BJ (cell line): ENCODE measurements at regions not wholly inside any gene's neighbourhood (a gene's known extent, or its start where the extent isn't known, plus 50 kb on each side); places are given as distances from the start of the nearest gene placed in this dataset.

Source experiments
- CTCF ChIA-PET: fragments of 350-600 bp; formaldehyde crosslinking; extraction: SDS; loops from one replicate; lab custom pipeline; 2021; ENCODE audit warnings: antibody characterized with exemption, inconsistent platforms; lab: Yijun Ruan, JAX
- POLR2A ChIA-PET: fragments of 300-600 bp; sonication (Branson Sonifier 250); formaldehyde crosslinking; extraction: SDS; loops from one replicate; lab custom pipeline; 2021; ENCODE audit warnings: antibody characterized with exemption; lab: Charles Lee
- DNase-seq: peaks from one replicate; pipeline ENCODE4 v3.0.0-alpha.2; 2011; ENCODE audit warnings: low read depth
- H3K27me3 ChIP-seq: 2 replicates; pipeline ENCODE4 v1.6.0; 2011; ENCODE audit warnings: low read length; ENCODE audit not compliant: control insufficient read depth, insufficient read depth
- H3K36me3 ChIP-seq: 2 replicates; pipeline ENCODE4 v1.5.1; 2011; ENCODE audit warnings: low read length; ENCODE audit not compliant: control insufficient read depth, insufficient read depth
- H3K4me3 ChIP-seq: 2 replicates; pipeline ENCODE4 v1.5.1; 2011; ENCODE audit warnings: low read depth, mild to moderate bottlenecking, control low read depth, low read length
- TF ChIP-seq, protein P1 (sequence below): IDR thresholded peaks from 2 replicates; pipeline ENCODE4 v1.5.1; 2011; ENCODE audit warnings: low read depth, mild to moderate bottlenecking, control low read depth, inconsistent platforms, low read length, moderate library complexity; ENCODE audit not compliant: insufficient read depth

- ChIA-PET POLR2A (no interaction called here), CTCF (interaction anchor here (2.2 kb wide), 1 partner anchor 19 kb away, joined by 6 read pairs; no protein-coding TSS in a partner anchor)
- Histone ChIP-seq H3K36me3 (no peaks in the 10 kb centered on the region), H3K4me3 (no peak overlapping the region), H3K27me3 (no peaks in the 10 kb centered on the region)
- TF ChIP-seq, protein P1, sequence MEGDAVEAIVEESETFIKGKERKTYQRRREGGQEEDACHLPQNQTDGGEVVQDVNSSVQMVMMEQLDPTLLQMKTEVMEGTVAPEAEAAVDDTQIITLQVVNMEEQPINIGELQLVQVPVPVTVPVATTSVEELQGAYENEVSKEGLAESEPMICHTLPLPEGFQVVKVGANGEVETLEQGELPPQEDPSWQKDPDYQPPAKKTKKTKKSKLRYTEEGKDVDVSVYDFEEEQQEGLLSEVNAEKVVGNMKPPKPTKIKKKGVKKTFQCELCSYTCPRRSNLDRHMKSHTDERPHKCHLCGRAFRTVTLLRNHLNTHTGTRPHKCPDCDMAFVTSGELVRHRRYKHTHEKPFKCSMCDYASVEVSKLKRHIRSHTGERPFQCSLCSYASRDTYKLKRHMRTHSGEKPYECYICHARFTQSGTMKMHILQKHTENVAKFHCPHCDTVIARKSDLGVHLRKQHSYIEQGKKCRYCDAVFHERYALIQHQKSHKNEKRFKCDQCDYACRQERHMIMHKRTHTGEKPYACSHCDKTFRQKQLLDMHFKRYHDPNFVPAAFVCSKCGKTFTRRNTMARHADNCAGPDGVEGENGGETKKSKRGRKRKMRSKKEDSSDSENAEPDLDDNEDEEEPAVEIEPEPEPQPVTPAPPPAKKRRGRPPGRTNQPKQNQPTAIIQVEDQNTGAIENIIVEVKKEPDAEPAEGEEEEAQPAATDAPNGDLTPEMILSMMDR = no peak
- DNase-seq = no peak
Observed at GRCh38 chr5:41617843-41618515, 107.6 kb upstream of the PLCXD3 start.

DNA sequence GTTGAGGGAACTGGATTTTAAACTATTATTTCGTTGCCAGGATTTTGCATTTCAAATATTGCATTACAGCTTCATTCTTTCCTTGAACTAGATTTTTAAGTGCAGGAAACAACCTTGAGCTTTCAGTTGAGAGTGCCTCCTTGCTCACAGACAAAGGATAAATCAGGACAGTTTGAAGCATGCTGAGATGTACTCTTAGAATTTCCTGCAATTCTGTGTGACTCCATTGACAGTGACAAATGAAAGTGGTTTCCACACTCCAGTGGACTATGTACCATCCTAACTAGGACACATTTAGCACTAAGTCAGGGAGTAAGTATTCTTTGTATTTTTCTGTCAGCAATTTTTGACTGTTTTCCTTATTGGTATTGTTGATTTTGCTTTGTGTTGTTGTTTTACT, 100.0 kb upstream of the PLCXD3 start:
- Histone ChIP-seq H3K36me3 (no peaks in the 10 kb centered on the region), H3K4me3 (no peak overlapping the region), H3K27me3 (no peaks in the 10 kb centered on the region)
- ChIA-PET POLR2A (no interaction called here), CTCF (no interaction called here)
- no peak for DNase-seq
- TF ChIP-seq, protein P1 = no peak

- Histone ChIP-seq H3K36me3 (no peaks in the 10 kb centered on the region), H3K4me3 (no peak overlapping the region), H3K27me3 (no peaks in the 10 kb centered on the region)
- no peak for DNase-seq
- ChIA-PET CTCF (no interaction called here), POLR2A (no interaction called here)
- TF ChIP-seq, protein P1 = no peak
Observed at GRCh38 chr5:41600731-41601130, 90.3 kb upstream of the PLCXD3 start.

GRCh38 chr5:41598011-41598410, 87.6 kb upstream of the PLCXD3 start:
- POLR2A ChIA-PET = no interaction called here
- Histone ChIP-seq H3K36me3 (no peaks in the 10 kb centered on the region), H3K27me3 (no peaks in the 10 kb centered on the region), H3K4me3 (no peak overlapping the region)
- peak; percentile 8 for DNase-seq
- TF ChIP-seq, protein P1 = no peak
- CTCF ChIA-PET = interaction anchor here (0.5 kb wide), 1 partner anchor 212 kb away, joined by 4 read pairs; no protein-coding TSS in a partner anchor

DNA sequence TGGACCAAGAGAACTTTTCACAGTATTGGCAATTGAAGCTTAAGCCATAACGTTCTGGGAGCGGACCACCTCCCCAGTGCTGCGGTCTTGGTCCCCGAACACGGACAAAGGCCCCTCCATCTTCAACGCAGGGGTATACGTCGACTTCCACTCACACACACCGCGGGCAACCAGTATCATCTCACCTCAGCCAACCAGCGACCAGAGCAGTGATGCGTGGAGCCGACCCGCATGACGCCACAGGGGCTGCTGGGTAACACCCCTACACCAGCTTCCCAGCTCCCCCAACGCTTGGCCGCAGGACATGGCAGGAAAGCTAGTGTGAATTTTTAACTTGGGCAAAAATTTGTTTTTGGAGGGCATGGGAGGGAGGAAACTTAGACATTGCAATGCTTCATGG, 77.3 kb upstream of the PLCXD3 start:
- ChIA-PET CTCF (no interaction called here), POLR2A (no interaction called here)
- TF ChIP-seq, protein P1 = no peak
- Histone ChIP-seq H3K36me3 (no peaks in the 10 kb centered on the region), H3K27me3 (no peaks in the 10 kb centered on the region), H3K4me3 (no peak overlapping the region)
- no peak for DNase-seq
